ENCODE measurements at regions not wholly inside any gene's neighbourhood (a gene's known extent, or its start where the extent isn't known, plus 50 kb on each side); places are given as distances from the start of the nearest gene placed in this dataset.

DNA sequence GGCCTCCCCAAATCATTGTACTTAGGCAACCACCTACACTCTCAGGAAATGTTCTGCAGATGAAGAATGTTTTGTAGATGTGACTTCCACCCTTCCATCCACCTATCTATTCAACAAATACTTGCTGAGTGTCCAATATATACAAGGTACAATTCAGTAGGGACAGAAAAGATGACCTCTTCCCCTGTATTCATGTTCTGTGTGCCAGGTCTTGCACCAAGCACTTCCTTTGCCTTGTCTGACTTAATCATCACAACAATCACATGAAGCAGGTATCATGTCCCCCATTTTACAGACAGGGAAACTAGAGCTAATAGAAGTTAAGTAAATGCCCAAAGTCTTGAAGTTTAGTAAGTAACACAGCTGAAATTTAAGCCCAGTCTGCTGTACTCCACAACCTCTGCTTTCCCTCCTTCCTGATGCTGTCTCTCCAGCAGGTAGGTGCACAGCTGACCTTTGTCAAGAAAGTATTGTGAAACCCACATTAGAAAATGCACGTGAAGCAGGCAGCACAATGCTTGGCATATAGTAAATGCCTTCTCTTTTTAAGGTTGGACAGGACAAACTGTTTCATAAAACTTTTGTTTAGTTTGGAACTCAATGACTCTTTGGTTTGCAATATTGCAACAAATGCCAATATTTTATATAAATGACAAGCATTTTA is 296.5 kb downstream of the DEPDC1B start:
- TF ChIP-seq EP300 (IDR thresholded peaks at IDR 0.05) (no peak), POLR2AphosphoS5 (IDR thresholded peaks at IDR 0.05) (no peak), POLR2A (IDR thresholded peaks at IDR 0.05) (no peak)
- TF ChIP-seq, protein P1, sequence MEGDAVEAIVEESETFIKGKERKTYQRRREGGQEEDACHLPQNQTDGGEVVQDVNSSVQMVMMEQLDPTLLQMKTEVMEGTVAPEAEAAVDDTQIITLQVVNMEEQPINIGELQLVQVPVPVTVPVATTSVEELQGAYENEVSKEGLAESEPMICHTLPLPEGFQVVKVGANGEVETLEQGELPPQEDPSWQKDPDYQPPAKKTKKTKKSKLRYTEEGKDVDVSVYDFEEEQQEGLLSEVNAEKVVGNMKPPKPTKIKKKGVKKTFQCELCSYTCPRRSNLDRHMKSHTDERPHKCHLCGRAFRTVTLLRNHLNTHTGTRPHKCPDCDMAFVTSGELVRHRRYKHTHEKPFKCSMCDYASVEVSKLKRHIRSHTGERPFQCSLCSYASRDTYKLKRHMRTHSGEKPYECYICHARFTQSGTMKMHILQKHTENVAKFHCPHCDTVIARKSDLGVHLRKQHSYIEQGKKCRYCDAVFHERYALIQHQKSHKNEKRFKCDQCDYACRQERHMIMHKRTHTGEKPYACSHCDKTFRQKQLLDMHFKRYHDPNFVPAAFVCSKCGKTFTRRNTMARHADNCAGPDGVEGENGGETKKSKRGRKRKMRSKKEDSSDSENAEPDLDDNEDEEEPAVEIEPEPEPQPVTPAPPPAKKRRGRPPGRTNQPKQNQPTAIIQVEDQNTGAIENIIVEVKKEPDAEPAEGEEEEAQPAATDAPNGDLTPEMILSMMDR (IDR thresholded peaks at IDR 0.05): no peak
- no peaks in the 10 kb centered on the region for H3K27me3 ChIP-seq
- peaks cover 0 to 7% (median 0%) of the 10 kb centered on the region in 4 donors for H3K4me1 ChIP-seq
- intact Hi-C loops (cut with DNase I; ENCODE audit: low total_unique reads): no loop called here
- no peak overlapping the region for H3K4me3 ChIP-seq
- no peaks in the 10 kb centered on the region for H3K36me3 ChIP-seq
- no peaks in the 10 kb centered on the region for H3K9me3 ChIP-seq
- no peak overlapping the region for H3K27ac ChIP-seq
- 27 to 44% (median 35%) methylated on average over 1 of the region's 1 CpG for WGBS, 5 donors
- DNase-seq: no peak

DNA sequence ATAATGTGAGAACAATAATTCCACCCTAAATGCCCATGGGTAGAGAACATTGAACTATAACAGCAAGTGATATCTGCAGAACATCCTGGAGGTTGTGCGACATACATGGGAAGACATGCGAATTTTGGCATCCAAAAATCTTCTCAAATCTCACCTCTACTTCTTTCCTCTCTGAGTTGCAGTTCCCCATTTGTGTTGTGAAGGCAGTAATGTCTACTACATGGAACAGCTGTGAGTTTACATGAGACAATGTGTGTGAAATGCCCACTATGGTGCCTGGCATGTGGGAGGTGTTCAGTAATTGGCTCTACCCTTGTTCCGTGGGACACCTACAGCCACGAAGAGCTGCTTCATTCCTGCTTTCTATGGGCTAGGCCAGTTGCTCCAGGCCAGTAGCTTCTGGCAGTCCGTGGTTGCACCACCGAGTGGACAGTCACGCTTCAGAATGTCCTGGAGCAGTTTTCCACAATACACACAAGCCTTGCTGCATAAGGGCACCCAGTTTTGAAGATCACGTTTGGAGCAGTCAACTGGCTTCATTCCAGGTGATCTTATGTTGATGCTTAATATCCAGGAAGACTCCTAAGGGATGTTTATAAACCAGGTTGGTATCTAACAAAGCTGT is 297.7 kb downstream of the DEPDC1B start:
- intact Hi-C loops (cut with DNase I; ENCODE audit: low total_unique reads): no loop called here
- no peak for DNase-seq
- TF ChIP-seq, protein P1 (IDR thresholded peaks at IDR 0.05): no peak
- TF ChIP-seq EP300 (IDR thresholded peaks at IDR 0.05) (no peak), POLR2A (IDR thresholded peaks at IDR 0.05) (no peak), POLR2AphosphoS5 (IDR thresholded peaks at IDR 0.05) (no peak)
- Histone ChIP-seq H3K9me3 (no peaks in the 10 kb centered on the region), H3K27me3 (no peaks in the 10 kb centered on the region), H3K27ac (no peak overlapping the region), H3K4me1 (peaks cover 0 to 7% (median 0%) of the 10 kb centered on the region in 4 donors), H3K36me3 (no peaks in the 10 kb centered on the region), H3K4me3 (no peak overlapping the region)
- WGBS, 5 donors: 81 to 93% (median 87%) methylated on average over 8 of the region's 8 CpGs

DNA sequence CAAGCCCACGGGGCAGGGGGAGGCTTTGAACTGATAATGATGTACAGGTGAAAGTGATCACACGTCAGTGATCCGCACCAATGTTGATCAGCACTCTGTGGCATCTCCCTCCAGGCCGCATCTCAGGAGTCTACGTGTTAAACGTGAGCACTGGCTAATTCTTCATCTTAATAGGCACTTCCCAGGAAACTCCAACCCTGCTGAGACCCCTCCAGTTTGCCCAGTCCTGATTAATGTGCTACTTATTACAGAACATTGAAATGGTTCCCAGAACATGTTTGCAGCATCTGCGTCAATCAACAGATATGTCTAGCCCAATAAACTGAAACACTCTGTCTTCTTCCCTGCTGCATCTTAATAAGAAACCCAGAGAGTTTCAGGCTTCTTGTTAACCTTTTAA is 298.4 kb downstream of the DEPDC1B start:
- Histone ChIP-seq H3K27me3 (no peaks in the 10 kb centered on the region), H3K36me3 (no peaks in the 10 kb centered on the region), H3K27ac (no peak overlapping the region), H3K9me3 (no peaks in the 10 kb centered on the region), H3K4me3 (no peak overlapping the region), H3K4me1 (peaks cover 0 to 7% (median 0%) of the 10 kb centered on the region in 4 donors)
- 78 to 89% (median 87%) methylated on average over 7 of the region's 7 CpGs for WGBS, 5 donors
- TF ChIP-seq POLR2AphosphoS5 (IDR thresholded peaks at IDR 0.05) (no peak), EP300 (IDR thresholded peaks at IDR 0.05) (no peak), POLR2A (IDR thresholded peaks at IDR 0.05) (no peak)
- TF ChIP-seq, protein P1 (IDR thresholded peaks at IDR 0.05): no peak
- DNase-seq: no peak
- intact Hi-C loops (cut with DNase I; ENCODE audit: low total_unique reads): no loop called here

DNA sequence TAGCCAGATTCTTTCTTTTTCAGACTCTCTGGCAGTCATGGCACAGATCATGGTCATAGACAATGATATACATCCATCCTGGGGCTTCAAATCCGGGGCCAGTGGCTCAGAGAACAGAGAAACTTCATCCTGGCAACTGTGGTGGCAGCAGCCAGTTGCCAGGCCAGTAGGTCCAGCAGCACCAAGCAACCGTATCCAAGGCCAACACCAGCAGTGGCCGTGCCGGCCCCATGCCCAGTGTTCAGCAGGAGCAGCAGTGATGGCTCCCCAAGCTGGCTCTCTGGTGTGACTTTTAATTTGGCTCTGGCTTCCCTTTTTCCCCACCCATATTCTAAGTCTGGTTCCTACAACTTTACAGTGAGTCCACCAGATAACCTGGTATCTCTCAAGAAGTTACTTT is 300.5 kb downstream of the DEPDC1B start:
- DNase-seq: no peak
- H3K27me3 ChIP-seq: no peaks in the 10 kb centered on the region
- H3K36me3 ChIP-seq: no peaks in the 10 kb centered on the region
- H3K4me1 ChIP-seq: peaks cover 0 to 7% (median 0%) of the 10 kb centered on the region in 4 donors
- intact Hi-C loops (cut with DNase I; ENCODE audit: low total_unique reads): no loop called here
- TF ChIP-seq, protein P1 (IDR thresholded peaks at IDR 0.05): no peak
- TF ChIP-seq POLR2AphosphoS5 (IDR thresholded peaks at IDR 0.05) (no peak), POLR2A (IDR thresholded peaks at IDR 0.05) (no peak), EP300 (IDR thresholded peaks at IDR 0.05) (no peak)
- no peak overlapping the region for H3K27ac ChIP-seq
- WGBS, 5 donors: 80 to 93% (median 89%) methylated on average over 3 to 4 of the region's 4 CpGs
- H3K9me3 ChIP-seq: no peaks in the 10 kb centered on the region
- no peak overlapping the region for H3K4me3 ChIP-seq
